ENCODE measurements at regions not wholly inside any gene's neighbourhood (a gene's known extent, or its start where the extent isn't known, plus 50 kb on each side); places are given as distances from the start of the nearest gene placed in this dataset.
"Not testable (repeated sequence)": the region's sequence is repeated elsewhere in the genome, so short reads cannot be mapped to it uniquely, and the experiment has no call there.

- not testable (repeated sequence) for TF ChIP-seq POLR2A, CTCF, EP300, POLR2AphosphoS5 (IDR thresholded peaks at IDR 0.05)
Observed at GRCh38 chrY:11098419-11098818, 1570.7 kb downstream of the TSPY10 start.

Measured in suprapubic skin (tissue), 4 donors.